Gastrocnemius medialis (tissue), 4 donors: ENCODE measurements at regions not wholly inside any gene's neighbourhood (a gene's known extent, or its start where the extent isn't known, plus 50 kb on each side); places are given as distances from the start of the nearest gene placed in this dataset.

Source experiments
- ATAC-seq, 2 donors: fragments of 150-250 bp; one replicate each; pipeline ENCODE4 v1.9.1; 2016
- DNase-seq, 2 donors: peaks; one replicate each; pipeline ENCODE4 v3.0.0-alpha.2; 2019
- H3K27ac ChIP-seq, 4 donors: fragments of 200-600 bp; sonication (generic); 1 replicate in 1 of 4; 2 replicates in 3 of 4; pipeline ENCODE4 v1.5.1; 2016 to 2018; ENCODE audit warnings: mild to moderate bottlenecking in 2 of 4, moderate library complexity in 1 of 4
- H3K27me3 ChIP-seq, 3 donors: fragments of 200-600 bp; sonication (generic) in 2 of 3; 1 replicate in 1 of 3; 2 replicates in 2 of 3; pipeline versions ENCODE4 v1.5.1 to v1.6.0; 2016 to 2019; ENCODE audit warnings: mild to moderate bottlenecking in 1 of 3, moderate library complexity in 1 of 3
- H3K36me3 ChIP-seq, 2 donors: fragments of 200-600 bp; sonication (generic) in 1 of 2; one replicate each; pipeline ENCODE4 v1.5.1; 2017 to 2018
- H3K4me1 ChIP-seq, 2 donors: fragments of 200-600 bp; sonication (generic) in 1 of 2; one replicate each; pipeline ENCODE4 v1.5.1; 2016 to 2017; ENCODE audit warnings: mild to moderate bottlenecking in 2 of 2
- H3K4me3 ChIP-seq, 4 donors: fragments of 200-600 bp; sonication (generic) in 3 of 4; 1 replicate in 1 of 4; 2 replicates in 3 of 4; pipeline ENCODE4 v1.5.1; 2016 to 2019; ENCODE audit warnings: mild to moderate bottlenecking in 2 of 4
- H3K9me3 ChIP-seq, 3 donors: fragments of 200-600 bp; sonication (generic) in 2 of 3; 1 replicate in 1 of 3; 2 replicates in 2 of 3; pipeline ENCODE4 v1.5.1; 2016 to 2019
- POLR2A ChIP-seq, 2 donors: fragments of 450-650 bp; IDR thresholded peaks; one replicate each; pipeline ENCODE4 v1.6.1; 2017; ENCODE audit warnings: antibody characterized with exemption in 2 of 2, mild to moderate bottlenecking in 2 of 2, moderate library complexity in 2 of 2
- in situ Hi-C, 4 donors: fragments of 200-750 bp; cut with MboI; loops; one replicate each; pipeline versions ENCODE4 v1.15.0 to v1.8.0; 2017; ENCODE audit warnings: low sequenced_read_pairs in 4 of 4
- intact Hi-C: fragments of 100-400 bp; cut with DNase I; formaldehyde crosslinking; loops from one replicate; pipeline ENCODE4 v1.15.1; 2023; ENCODE audit warnings: low total_unique reads
- TF ChIP-seq, protein P1 (sequence below), 5 experiments: fragments of 450-650 bp in 3 of 5; fragments of 200-600 bp in 2 of 5; sonication (generic) in 2 of 5; IDR thresholded peaks in 4 of 5; conservative IDR thresholded peaks in 1 of 5; 1 replicate in 4 of 5; 2 replicates in 1 of 5; pipeline ENCODE4 v1.5.1; 2016 to 2019; ENCODE audit warnings: antibody characterized with exemption in 5 of 5, mild to moderate bottlenecking in 3 of 5, moderate library complexity in 3 of 5

DNA sequence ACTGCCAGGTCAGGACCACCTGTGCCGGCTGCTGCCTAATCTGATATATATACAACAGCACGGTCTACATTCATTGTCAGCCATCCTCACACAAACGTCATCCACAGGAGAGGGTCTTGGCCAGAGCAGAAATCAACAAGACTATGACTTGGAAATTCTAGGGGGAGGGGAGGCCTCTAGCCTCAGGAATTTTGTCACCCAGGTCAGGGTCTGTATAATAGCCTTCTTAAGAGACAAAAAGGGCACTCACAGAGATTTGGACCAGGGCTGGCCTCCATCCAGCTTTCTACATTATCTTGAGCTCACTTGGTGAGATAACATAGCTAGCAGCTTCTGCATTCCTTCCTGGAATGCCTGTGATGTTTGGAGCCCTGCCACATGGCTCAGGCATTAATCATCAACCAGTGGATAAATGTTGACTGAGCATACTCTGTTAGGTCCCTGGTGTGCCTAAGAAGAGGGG lies 50.4 kb upstream of the CTIF start:
- Histone ChIP-seq H3K4me1 (no peaks in the 10 kb centered on the region), H3K9me3 (no peaks in the 10 kb centered on the region), H3K27ac (no peak overlapping the region), H3K27me3 (no peaks in the 10 kb centered on the region), H3K4me3 (no peak overlapping the region), H3K36me3 (no peaks in the 10 kb centered on the region)
- ATAC-seq (no peak), DNase-seq (no peak)
- TF ChIP-seq, protein P1, sequence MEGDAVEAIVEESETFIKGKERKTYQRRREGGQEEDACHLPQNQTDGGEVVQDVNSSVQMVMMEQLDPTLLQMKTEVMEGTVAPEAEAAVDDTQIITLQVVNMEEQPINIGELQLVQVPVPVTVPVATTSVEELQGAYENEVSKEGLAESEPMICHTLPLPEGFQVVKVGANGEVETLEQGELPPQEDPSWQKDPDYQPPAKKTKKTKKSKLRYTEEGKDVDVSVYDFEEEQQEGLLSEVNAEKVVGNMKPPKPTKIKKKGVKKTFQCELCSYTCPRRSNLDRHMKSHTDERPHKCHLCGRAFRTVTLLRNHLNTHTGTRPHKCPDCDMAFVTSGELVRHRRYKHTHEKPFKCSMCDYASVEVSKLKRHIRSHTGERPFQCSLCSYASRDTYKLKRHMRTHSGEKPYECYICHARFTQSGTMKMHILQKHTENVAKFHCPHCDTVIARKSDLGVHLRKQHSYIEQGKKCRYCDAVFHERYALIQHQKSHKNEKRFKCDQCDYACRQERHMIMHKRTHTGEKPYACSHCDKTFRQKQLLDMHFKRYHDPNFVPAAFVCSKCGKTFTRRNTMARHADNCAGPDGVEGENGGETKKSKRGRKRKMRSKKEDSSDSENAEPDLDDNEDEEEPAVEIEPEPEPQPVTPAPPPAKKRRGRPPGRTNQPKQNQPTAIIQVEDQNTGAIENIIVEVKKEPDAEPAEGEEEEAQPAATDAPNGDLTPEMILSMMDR (IDR thresholded peaks at IDR 0.05 in 4 of 5, conservative IDR thresholded peaks at IDR 0.05 in 1 of 5), result no peak
- no peak for TF ChIP-seq POLR2A (IDR thresholded peaks at IDR 0.05)
- in situ Hi-C loops, result no loop called here
- intact Hi-C loops, result no loop called here

DNA sequence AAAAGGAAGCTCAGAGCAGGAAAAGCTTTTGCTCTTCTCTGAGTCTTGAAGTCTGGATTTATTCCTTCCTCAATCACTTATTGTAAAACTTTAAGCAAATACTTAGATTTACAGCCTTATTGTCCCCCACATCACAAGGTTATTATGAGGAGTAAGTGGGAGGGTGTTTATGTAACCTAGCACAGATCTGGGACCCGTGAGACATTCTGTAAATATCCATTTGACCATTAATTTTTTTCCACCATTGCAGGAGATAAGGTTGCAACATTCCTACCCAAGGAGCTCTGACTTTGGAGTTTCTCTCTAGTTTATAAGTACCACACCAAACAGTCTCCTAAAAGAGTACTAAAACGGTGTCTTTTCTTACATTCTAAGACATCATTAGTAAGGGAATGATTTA lies 52.1 kb upstream of the CTIF start:
- H3K4me1 ChIP-seq, result no peaks in the 10 kb centered on the region
- no peak for TF ChIP-seq POLR2A (IDR thresholded peaks at IDR 0.05)
- TF ChIP-seq, protein P1 (IDR thresholded peaks at IDR 0.05 in 4 of 5, conservative IDR thresholded peaks at IDR 0.05 in 1 of 5), result no peak
- ATAC-seq (no peak), DNase-seq (no peak)
- H3K27ac ChIP-seq, result no peak overlapping the region
- H3K36me3 ChIP-seq, result no peaks in the 10 kb centered on the region
- H3K27me3 ChIP-seq, result no peaks in the 10 kb centered on the region
- intact Hi-C loops, result no loop called here
- no peaks in the 10 kb centered on the region for H3K9me3 ChIP-seq
- in situ Hi-C loops, result no loop called here
- no peak overlapping the region for H3K4me3 ChIP-seq

DNA sequence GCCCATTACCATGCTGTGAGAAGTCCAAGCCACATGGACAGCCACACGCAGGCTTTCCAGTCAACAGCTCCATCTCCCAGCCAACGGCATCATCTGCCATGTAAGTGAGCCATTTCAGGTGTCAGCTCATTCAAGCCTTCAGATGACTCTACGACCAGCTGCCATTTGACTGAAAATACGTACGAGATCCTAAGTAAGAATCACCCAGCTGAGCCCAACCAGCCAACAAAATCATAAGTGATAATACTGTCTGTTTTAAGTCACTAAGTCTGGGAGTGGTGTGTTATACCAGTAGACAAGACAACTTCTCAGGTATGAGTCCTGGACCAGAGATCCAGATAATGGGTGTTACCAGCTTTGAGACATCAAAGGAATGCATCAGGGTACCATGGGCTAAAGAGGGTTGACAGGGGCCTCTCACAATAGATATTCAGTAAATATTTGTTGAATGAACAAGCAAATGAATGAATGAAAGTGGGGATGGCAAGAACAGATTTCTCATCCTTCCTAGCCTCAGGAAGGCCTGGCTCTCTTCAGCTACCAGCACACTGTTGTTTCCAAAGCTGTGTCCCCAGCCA lies 52.9 kb upstream of the CTIF start:
- Histone ChIP-seq H3K27ac (no peak overlapping the region), H3K4me3 (no peak overlapping the region), H3K9me3 (no peaks in the 10 kb centered on the region), H3K27me3 (no peaks in the 10 kb centered on the region), H3K4me1 (no peaks in the 10 kb centered on the region), H3K36me3 (no peaks in the 10 kb centered on the region)
- TF ChIP-seq POLR2A (IDR thresholded peaks at IDR 0.05), result no peak
- TF ChIP-seq, protein P1 (IDR thresholded peaks at IDR 0.05 in 4 of 5, conservative IDR thresholded peaks at IDR 0.05 in 1 of 5), result no peak
- ATAC-seq, result no peak
- in situ Hi-C loops (no loop called here), intact Hi-C loops (no loop called here)
- no peak for DNase-seq

DNA sequence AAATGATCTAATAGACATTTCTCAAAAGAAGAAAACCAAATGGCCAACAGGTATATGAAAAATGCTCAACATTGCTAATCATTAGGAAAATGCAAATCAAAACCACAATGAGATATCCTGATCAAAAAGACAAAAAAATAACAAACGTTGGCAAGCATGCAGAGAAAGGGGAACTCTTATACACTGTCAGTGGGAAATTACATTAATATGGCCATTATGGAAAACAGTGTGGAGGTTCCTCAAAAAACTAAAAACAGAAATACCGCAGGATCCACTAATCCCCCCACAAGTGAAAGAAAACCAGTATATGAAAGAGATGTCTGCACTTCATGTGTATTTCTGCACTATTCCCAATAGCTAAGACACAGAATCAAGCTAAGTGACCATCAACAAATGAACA lies 57.7 kb upstream of the CTIF start:
- in situ Hi-C loops, result no loop called here
- H3K27me3 ChIP-seq, result no peaks in the 10 kb centered on the region
- no peak overlapping the region for H3K27ac ChIP-seq
- intact Hi-C loops, result no loop called here
- H3K9me3 ChIP-seq, result no peaks in the 10 kb centered on the region
- TF ChIP-seq POLR2A (IDR thresholded peaks at IDR 0.05), result no peak
- TF ChIP-seq, protein P1 (IDR thresholded peaks at IDR 0.05 in 4 of 5, conservative IDR thresholded peaks at IDR 0.05 in 1 of 5), result no peak
- no peaks in the 10 kb centered on the region for H3K4me1 ChIP-seq
- H3K36me3 ChIP-seq, result no peaks in the 10 kb centered on the region
- H3K4me3 ChIP-seq, result no peak overlapping the region
- DNase-seq, result no peak
- ATAC-seq, result no peak

DNA sequence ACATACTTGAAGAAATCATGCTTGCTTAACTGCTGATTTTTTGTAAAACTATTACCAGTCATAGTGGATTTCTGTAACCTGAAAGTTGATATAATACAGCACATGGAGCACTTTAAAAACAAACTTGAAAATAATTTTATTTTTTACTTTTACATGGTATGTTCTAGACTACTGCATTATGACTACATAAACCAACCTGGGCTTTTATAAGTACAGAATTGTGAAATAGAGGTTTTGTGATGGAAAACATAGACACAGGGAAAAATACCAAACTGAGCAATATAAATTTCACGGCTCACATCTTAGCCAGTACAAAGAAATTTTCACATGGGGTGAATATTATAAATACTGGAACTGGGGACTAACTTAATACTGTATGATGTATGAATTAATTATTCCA lies 59.3 kb upstream of the CTIF start:
- TF ChIP-seq, protein P1 (IDR thresholded peaks at IDR 0.05 in 4 of 5, conservative IDR thresholded peaks at IDR 0.05 in 1 of 5), result no peak
- TF ChIP-seq POLR2A (IDR thresholded peaks at IDR 0.05), result no peak
- no peaks in the 10 kb centered on the region for H3K9me3 ChIP-seq
- ATAC-seq (no peak), DNase-seq (no peak)
- intact Hi-C loops (no loop called here), in situ Hi-C loops (loop anchor here in 3 of 4 donors (5.0 to 10.0 kb wide), 2 partner anchors 183 to 185 kb away; no protein-coding TSS in a partner anchor)
- H3K27me3 ChIP-seq, result no peaks in the 10 kb centered on the region
- no peak overlapping the region for H3K4me3 ChIP-seq
- H3K36me3 ChIP-seq, result no peaks in the 10 kb centered on the region
- H3K4me1 ChIP-seq, result no peaks in the 10 kb centered on the region
- H3K27ac ChIP-seq, result no peak overlapping the region
